AG04449 (cell line): ENCODE measurements at regions not wholly inside any gene's neighbourhood (a gene's known extent, or its start where the extent isn't known, plus 50 kb on each side); places are given as distances from the start of the nearest gene placed in this dataset.

ENCODE experiments used
- CTCF ChIA-PET: fragments of 350-600 bp; formaldehyde crosslinking; extraction: SDS; loops from one replicate; lab custom pipeline; 2021; ENCODE audit warnings: antibody characterized with exemption; lab: Yijun Ruan, JAX
- POLR2A ChIA-PET: fragments of 400-600, 350-600 bp; formaldehyde crosslinking; extraction: SDS; loops from one replicate; lab custom pipeline; 2020; ENCODE audit warnings: antibody characterized with exemption, inconsistent platforms; lab: Yijun Ruan, JAX
- DNase-seq: peaks from one replicate; pipeline ENCODE4 v3.0.0-alpha.2; 2010; ENCODE audit warnings: low read depth, low spot score
- H3K4me3 ChIP-seq: 2 replicates; pipeline ENCODE4 v1.5.1; 2011; ENCODE audit warnings: low read depth, mild to moderate bottlenecking, control low read depth, low read length
- CTCF ChIP-seq: IDR thresholded peaks from one replicate; pipeline ENCODE4 v1.5.1; 2011; ENCODE audit warnings: mild to moderate bottlenecking, moderate library complexity, low read length, control low read depth, inconsistent platforms; ENCODE audit not compliant: insufficient read depth; ENCODE audit errors: missing control alignments

GRCh38 chr7:85509476-85509875, 322.6 kb upstream of the SEMA3D start:
- no peak overlapping the region for H3K4me3 ChIP-seq
- ChIA-PET CTCF (no interaction called here), POLR2A (no interaction called here)
- no peak for TF ChIP-seq CTCF
- no peak for DNase-seq

- TF ChIP-seq CTCF = no peak
- DNase-seq = peak; percentile 93
- POLR2A ChIA-PET = interaction anchor here (1.4 kb wide), 1 partner anchor 19 kb away, joined by 5 read pairs; no protein-coding TSS in a partner anchor
- H3K4me3 ChIP-seq = no peak overlapping the region
- CTCF ChIA-PET = interaction anchor here (0.9 to 1.2 kb wide), 4 partner anchors 16 to 323 kb away, joined by 3 to 4 read pairs (median 4); no protein-coding TSS in a partner anchor
Observed at GRCh38 chr7:85508642-85509410, 322.0 kb upstream of the SEMA3D start.

GRCh38 chr7:85498031-85498430, 311.2 kb upstream of the SEMA3D start:
- no peak for TF ChIP-seq CTCF
- ChIA-PET POLR2A (no interaction called here), CTCF (no interaction called here)
- no peak overlapping the region for H3K4me3 ChIP-seq
- no peak for DNase-seq

GRCh38 chr7:85489498-85489897, 302.6 kb upstream of the SEMA3D start:
- ChIA-PET POLR2A (interaction anchor here (0.7 to 1.5 kb wide), 3 partner anchors 9 to 363 kb away, joined by 4 to 5 read pairs (median 4); no protein-coding TSS in a partner anchor), CTCF (interaction anchor here (1.1 kb wide), 1 partner anchor 15 kb away, joined by 3 read pairs; no protein-coding TSS in a partner anchor)
- H3K4me3 ChIP-seq = no peak overlapping the region
- peak; percentile 73 for DNase-seq
- no peak for TF ChIP-seq CTCF

GRCh38 chr7:85488406-85488805, 301.6 kb upstream of the SEMA3D start:
- DNase-seq = no peak
- ChIA-PET CTCF (no interaction called here), POLR2A (no interaction called here)
- TF ChIP-seq CTCF = no peak
- H3K4me3 ChIP-seq = no peak overlapping the region

GRCh38 chr7:85483177-85483576, 296.3 kb upstream of the SEMA3D start:
- TF ChIP-seq CTCF = no peak
- ChIA-PET CTCF (no interaction called here), POLR2A (no interaction called here)
- H3K4me3 ChIP-seq = no peak overlapping the region
- peak; percentile 85 for DNase-seq
